HG03060 (cell line): ENCODE measurements at regions not wholly inside any gene's neighbourhood (a gene's known extent, or its start where the extent isn't known, plus 50 kb on each side); places are given as distances from the start of the nearest gene placed in this dataset.
"Not testable (repeated sequence)": the region's sequence is repeated elsewhere in the genome, so short reads cannot be mapped to it uniquely, and the experiment has no call there.

ENCODE experiments used
- ATAC-seq: cut with Tn5 transposase; IDR thresholded peaks from one replicate; pipeline ENCODE4 v1.9.1; 2021; ENCODE audit warnings: low read depth, moderate number of reproducible peaks; ENCODE audit not compliant: unreplicated experiment

DNA sequence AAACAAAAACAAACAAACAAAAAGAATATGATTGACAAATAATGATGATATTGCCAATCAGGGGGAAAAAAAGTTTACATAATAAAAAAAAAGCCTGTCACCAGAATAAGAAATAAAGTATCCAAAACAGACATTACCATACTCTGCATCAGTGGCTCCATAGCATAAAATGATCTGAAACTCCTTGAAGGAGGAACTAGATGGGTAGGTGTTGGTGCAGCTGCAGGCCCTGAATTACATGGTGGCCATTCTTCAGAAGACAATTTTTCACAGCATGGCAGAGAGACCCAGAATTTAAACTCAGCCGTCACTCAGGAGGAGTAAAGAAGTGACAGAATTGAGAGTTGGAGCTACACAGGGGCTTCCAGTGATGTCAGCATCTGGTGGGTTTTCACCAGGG is 60.2 kb downstream of the GLUL start:
- no peak for ATAC-seq

DNA sequence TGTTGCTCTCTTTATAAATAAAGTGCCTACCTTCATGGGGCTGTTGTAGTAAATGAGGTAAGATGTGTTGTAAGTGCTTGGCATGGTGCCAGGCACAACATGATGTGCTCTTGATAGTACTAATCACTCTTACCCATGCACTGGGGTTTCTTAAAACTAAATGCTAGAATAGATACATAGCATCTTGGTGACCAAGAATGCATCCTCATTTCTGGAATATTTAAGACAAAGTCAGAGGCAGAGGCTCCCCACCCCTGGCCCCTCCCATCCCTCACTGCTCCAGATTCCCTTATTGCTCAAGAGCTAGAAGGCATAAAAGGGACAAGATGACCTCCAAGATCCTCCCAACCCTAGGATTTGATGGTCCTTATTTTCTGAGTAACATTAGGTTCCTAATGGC is 61.3 kb downstream of the GLUL start:
- no peak for ATAC-seq

- ATAC-seq, result no peak
Measured at GRCh38 chr1:182329471-182329870, 62.1 kb downstream of the GLUL start.

DNA sequence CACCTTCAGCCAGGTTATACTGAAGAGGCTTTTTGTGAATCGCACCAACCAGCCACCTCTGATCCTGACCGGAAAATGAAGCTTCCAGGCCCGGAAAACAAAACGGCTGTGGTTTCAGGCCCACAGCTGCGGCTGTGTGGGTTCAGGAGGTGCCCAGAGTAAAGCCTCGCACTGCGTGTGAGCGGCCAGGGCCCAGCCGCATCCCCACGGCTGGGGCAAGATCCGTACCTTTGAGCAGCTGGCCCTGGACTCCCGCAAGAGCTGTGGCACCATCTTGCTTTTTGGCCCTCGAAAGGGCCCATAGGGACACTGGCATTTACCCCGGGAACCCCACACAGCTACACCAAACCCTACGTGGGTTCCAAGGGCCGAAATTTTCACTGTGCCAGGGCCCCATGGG is 63.0 kb downstream of the GLUL start:
- no peak for ATAC-seq

DNA sequence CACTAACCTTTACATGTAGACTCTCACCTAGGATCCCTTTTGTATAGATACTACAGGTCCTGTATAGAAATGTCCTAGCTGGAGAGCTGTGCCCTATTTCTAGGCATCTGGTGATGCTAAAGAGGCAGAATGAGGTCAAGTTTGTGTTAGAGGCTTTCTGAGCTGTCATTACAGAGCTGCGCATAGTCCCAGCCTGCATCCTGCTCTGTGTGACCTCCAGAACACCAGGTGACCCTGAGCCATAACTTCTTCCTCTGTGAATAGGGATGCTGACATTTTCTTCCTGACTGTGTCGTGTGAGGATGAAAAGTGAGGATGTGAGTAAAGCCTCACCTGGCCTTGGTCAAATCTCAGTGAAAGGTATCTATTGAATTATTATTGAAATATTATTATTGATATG is 66.3 kb downstream of the GLUL start:
- no peak for ATAC-seq

DNA sequence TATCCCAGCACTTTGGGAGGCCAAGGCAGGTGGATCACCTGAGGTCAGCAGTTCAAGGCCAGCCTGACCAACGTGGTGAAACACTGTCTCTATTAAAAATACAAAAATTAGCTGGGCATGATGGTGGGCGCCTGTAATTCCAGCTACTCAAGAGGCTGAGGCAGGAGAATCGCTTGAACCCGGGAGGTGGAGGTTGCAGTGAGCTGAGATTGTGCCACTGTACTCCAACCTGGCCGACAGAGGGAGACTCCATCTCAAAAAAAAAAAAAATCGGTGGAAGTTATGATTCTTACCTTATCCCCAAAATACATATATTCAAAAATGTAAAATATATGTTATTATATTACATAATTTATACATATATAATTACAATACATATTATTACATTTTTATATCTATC is 70.1 kb downstream of the GLUL start:
- not testable (repeated sequence) for ATAC-seq

GRCh38 chr1:182317611-182318161 is 73.9 kb downstream of the GLUL start:
- ATAC-seq, result no peak

DNA sequence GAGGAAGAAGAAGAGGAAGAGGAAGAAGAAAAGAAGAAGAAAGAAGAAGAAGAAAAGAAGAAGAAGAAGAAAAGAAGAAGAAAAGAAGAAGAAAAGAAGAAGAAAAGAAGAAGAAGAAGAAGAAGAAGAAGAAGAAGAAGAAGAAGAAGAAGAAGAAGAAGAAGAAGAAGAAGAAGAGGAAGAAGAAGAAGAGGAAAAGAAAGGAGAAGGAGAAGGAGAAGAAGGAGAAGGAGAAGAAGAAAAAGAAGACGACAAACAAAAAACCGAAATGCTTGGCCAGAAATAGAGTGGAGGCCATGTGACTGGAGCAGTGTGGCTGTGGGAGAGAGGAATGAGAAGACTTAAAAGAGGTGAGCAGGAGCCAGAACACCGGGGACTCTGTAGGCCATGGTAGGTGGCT is 75.1 kb downstream of the GLUL start:
- ATAC-seq, result not testable (repeated sequence)

DNA sequence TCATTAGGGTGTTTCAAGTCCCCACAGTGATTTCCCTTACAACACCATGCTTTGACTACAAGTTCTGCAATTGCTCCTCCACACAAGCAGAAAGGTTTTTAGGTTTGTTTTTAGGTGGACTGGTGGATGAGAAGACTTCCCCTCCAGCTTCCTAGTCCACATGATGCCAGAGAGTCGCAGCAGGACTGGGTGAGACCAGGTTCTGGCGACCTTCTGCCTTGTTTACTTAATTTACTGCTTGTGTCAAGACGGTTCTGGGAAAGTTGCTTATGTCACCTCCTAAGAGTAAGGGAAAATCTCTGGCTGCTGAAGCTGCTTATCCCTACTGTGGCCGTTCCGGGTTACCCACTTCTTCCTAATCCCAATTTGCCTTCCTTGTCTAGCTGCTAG is 76.4 kb downstream of the GLUL start:
- no peak for ATAC-seq

- no peak for ATAC-seq
Measured at GRCh38 chr1:182309631-182310351, 81.8 kb downstream of the GLUL start.

DNA sequence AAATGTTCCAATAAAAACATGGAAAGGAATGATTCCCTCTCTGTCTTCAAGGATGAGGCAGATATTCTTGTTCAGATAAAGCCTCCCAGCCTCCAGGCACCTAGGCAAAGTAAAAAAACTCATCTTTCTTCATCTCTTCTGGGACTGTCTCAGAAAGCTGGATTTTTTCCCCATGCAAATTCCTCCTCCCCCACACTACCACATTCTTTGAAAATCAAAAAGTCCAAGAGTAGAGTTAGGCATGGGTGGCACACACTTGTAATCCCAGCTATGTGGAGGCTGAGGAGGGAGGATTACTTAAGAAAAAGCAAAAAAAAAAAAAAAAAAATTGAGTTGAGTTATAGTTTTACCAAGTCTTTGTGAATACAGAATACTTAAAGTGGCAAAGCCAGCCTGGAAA is 82.8 kb downstream of the GLUL start:
- ATAC-seq, result no peak

DNA sequence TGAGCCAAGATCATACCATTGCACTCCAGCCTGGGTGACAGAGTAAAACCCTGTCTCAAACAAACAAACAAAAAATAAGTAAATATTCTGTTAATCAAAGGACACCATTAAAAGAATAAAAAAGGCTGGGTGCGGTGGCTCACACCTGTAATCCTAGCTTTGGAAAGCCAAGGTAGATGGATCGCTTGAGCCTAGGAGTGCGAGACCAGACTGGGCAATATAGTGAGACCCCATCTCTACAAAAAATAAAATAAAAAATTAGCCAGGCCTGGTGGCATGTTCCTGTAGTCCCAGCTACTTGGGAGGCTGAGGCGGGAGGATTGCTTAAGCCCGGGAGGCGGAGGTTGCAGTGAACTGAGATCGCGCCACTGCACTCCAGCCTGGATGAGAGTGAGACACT is 84.1 kb downstream of the GLUL start:
- ATAC-seq, result not testable (repeated sequence)

GRCh38 chr1:182305861-182306260 is 85.7 kb downstream of the GLUL start:
- no peak for ATAC-seq

GRCh38 chr1:182304627-182305026 is 87.0 kb downstream of the GLUL start:
- no peak for ATAC-seq

GRCh38 chr1:182304218-182304617 is 87.4 kb downstream of the GLUL start:
- ATAC-seq, result no peak

GRCh38 chr1:182303778-182304177 is 87.8 kb downstream of the GLUL start:
- ATAC-seq, result no peak

DNA sequence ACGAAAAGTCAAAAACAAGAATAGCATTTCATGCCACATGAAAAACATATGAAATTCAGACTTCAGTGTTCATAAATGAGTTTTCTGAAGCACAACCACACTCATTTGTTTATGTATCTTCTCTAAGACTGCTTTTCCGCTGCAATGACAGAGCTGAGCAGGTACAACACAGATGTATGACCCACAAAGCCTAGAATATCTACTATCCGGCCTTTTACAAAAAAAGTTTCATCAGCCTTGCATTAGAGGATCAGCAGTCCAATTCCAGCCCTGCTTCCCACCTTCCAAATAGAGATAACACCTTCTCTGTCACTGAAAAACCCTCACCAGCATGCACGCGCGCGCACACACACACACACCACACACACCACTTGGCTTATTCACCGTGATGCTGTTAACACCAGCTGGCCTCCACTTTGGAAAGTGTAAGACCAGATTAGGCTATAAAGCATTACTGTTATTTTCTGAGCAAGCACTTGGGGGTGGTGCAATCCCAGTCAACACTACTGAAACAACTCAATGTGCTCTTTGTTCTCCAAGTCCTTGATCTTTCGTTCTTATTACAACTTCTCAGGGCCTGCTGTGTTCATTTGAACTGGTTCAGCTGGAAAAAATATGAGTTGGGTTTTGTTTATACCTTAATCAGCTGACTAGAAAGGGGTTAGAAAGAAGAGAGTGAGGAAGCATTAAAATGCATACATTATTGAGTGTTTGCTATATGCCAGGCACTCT is 90.0 kb downstream of the GLUL start:
- no peak for ATAC-seq

GRCh38 chr1:182301026-182301436 is 90.6 kb downstream of the GLUL start:
- no peak for ATAC-seq

DNA sequence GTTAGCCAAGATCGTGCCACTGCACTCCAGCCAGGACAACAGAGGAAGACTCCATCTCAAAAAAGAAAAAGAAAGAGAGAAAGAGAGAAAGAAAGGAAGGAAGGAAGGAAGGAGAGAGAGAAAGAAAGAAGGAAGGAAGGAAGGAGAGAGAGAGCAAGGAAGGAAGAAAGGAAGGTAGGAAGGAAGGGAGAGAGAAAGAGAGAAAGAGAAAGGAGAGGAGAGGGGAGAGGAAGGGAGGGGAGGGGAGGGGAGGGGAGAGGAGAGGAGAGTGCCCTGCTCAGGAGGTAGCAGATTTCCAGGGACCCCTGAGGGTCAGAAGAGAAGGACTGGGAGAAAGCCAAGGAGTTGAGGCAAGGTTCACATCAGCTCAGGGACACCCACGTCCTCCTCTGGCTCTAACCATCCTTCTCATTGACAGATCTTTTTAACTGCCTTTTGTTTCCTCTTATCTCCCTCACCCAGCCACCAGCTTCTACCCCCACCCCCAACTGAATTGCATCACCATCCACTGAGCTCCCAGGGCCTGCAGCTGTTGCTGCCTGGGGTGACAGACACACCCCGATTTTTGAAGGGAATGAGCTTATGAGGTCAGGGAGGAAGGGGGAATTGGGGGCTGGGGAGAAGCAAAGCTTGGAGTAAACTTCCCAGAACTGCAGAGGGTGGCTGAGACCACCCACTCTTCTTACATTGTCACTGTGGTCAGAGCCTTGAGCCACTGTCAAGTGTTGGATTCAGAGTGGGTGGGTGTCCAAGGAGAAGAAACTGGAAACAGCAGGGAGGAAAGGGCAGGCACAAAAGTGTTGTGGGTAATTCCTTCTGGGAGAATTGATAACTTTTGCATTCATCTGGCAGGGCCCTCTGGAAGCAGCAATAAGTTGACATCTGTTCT is 91.6 kb downstream of the GLUL start:
- ATAC-seq, result no peak

DNA sequence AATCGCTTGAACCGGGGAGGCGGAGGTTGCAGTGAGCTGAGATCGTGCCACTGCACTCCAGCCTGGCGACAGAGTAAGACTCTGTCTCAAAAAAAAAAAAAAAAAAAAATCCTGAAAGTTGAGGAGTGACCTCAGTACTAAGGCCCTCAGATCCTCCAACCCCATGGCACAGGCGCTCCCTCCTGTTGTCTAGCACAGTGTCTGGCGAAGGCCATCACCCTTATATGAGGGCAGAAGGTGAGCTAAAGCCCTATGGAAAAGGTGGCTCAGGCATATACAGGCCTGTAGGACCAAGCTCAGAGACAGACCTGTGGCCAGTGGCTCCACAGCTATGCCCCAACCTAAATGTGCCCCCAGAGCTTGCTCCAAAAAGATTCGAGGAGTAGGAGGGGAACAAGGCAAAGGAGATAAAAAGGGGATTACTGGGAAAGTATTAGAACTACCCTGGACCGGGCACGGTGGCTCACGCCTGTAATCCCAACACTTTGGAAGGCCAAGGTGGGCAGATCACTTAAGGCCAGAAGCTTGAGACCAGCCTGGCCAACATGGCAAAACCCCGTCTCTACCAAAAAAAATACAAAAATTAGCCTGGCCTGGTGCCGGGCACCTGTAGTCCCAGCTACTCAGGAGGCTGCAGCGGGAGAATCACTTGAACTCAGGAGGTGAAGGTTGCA is 92.4 kb downstream of the GLUL start:
- not testable (repeated sequence) for ATAC-seq
